HFFc6 (cell line): ENCODE measurements at regions not wholly inside any gene's neighbourhood (a gene's known extent, or its start where the extent isn't known, plus 50 kb on each side); places are given as distances from the start of the nearest gene placed in this dataset.

ENCODE experiments used
- DNase-seq: peaks from one replicate; pipeline ENCODE4 v3.0.0-alpha.2; 2018
- H3K27ac Mint-ChIP-seq: 2 replicates; pipeline ENCODE4 v1.8.0; 2020; ENCODE audit warnings: mild to moderate bottlenecking, mixed read lengths
- H3K27me3 Mint-ChIP-seq: 2 replicates; pipeline ENCODE4 v1.8.0; 2021; ENCODE audit warnings: mild to moderate bottlenecking, moderate library complexity, mixed read lengths; ENCODE audit not compliant: insufficient read depth
- H3K36me3 Mint-ChIP-seq: 2 replicates; pipeline ENCODE4 v1.8.0; 2021; ENCODE audit warnings: low read depth, mixed read lengths
- H3K4me1 Mint-ChIP-seq: 2 replicates; pipeline ENCODE4 v1.8.0; 2020; ENCODE audit warnings: low read depth, mixed read lengths
- H3K4me3 Mint-ChIP-seq: 2 replicates; pipeline ENCODE4 v1.8.0; 2020; ENCODE audit warnings: mild to moderate bottlenecking, moderate library complexity, mixed read lengths
- H3K9me3 Mint-ChIP-seq: 2 replicates; pipeline ENCODE4 v1.8.0; 2020; ENCODE audit warnings: mild to moderate bottlenecking, mixed read lengths
- TF ChIP-seq, protein P1 (sequence below): fragments of 200-600 bp; sonication (generic); IDR thresholded peaks from 2 replicates; pipeline ENCODE4 v1.5.0; 2021; ENCODE audit warnings: antibody characterized with exemption, mild to moderate bottlenecking

DNA sequence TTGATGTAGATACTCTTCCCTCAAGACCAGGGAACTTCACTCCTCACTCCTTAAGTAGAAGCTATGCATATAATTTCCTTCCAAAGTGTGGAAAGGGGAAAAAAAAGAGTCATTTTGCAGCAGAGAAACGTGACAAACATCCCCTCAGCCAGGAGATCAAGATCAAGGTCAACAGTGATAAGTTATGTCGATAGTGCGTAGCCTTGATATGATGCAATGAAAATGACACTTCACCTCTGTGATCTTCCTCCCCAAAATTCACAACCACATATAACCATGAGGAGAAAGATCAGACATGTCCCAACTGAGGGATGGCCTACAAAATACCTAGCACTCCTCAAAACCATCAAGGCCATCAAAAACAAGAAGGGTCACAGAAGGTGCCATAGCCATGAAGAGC is 160.4 kb upstream of the MYLIP start:
- Mint-ChIP-seq H3K36me3 (no peaks in the 10 kb centered on the region), H3K4me1 (no peaks in the 10 kb centered on the region), H3K9me3 (peaks cover 44% of the 10 kb centered on the region), H3K4me3 (no peak overlapping the region), H3K27me3 (peaks cover 3% of the 10 kb centered on the region), H3K27ac (no peak overlapping the region)
- TF ChIP-seq, protein P1, sequence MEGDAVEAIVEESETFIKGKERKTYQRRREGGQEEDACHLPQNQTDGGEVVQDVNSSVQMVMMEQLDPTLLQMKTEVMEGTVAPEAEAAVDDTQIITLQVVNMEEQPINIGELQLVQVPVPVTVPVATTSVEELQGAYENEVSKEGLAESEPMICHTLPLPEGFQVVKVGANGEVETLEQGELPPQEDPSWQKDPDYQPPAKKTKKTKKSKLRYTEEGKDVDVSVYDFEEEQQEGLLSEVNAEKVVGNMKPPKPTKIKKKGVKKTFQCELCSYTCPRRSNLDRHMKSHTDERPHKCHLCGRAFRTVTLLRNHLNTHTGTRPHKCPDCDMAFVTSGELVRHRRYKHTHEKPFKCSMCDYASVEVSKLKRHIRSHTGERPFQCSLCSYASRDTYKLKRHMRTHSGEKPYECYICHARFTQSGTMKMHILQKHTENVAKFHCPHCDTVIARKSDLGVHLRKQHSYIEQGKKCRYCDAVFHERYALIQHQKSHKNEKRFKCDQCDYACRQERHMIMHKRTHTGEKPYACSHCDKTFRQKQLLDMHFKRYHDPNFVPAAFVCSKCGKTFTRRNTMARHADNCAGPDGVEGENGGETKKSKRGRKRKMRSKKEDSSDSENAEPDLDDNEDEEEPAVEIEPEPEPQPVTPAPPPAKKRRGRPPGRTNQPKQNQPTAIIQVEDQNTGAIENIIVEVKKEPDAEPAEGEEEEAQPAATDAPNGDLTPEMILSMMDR, result no peak
- no peak for DNase-seq

DNA sequence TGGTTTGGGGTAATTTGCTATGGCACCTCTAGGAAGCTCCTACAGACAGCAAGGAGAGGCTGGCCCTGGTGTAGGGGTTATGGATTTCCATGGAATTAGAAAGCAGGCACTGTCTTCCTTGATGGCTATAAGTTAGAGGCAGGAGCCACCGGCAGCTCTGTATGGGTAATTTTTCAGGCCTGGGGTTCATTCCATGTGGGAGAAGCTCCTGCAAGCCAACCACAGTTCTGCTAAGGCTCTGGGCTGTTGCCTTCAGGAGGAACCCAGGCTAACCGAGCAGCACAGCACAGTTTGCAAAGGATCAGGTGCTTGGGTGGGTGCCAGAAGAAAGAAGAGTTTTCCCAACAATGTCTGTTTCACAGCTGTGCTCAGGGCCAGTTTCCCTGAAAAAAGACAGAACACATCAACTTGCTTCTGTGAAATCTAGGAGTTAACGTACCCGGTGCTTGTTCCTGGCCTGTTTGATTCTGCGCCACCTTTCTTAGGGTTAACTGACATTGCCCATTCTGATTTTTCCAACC is 162.8 kb upstream of the MYLIP start:
- Mint-ChIP-seq H3K27me3 (peaks cover 3% of the 10 kb centered on the region), H3K36me3 (peaks cover under 1% of the 10 kb centered on the region; the same call in 1 of the 2 replicates), H3K27ac (no peak overlapping the region), H3K4me3 (no peak overlapping the region), H3K4me1 (no peaks in the 10 kb centered on the region; the same call in 1 of the 2 replicates), H3K9me3 (peaks cover 59% of the 10 kb centered on the region)
- no peak for DNase-seq
- TF ChIP-seq, protein P1, result no peak

DNA sequence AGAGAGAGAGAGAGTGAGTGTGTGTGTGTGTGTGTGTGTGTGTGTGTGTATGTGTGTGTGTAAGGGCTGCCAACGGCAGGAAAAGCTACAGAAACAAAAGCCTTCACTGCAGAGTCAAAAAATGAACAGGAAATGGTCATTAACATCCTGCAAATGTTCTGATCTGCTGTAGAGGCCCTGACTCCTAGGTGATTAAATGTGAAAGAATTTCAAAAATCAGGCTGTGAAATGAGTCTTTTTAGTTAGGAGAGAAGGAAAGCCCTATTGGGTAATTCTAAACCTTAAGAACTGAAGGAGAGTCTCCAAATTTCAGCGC is 166.5 kb upstream of the MYLIP start:
- Mint-ChIP-seq H3K9me3 (peaks cover 40% of the 10 kb centered on the region), H3K27me3 (peaks cover 1% of the 10 kb centered on the region), H3K27ac (no peak overlapping the region), H3K36me3 (peaks cover 5% of the 10 kb centered on the region; the same call in 1 of the 2 replicates), H3K4me1 (no peaks in the 10 kb centered on the region; the same call in 1 of the 2 replicates), H3K4me3 (no peak overlapping the region)
- peak; percentile 59 for DNase-seq
- TF ChIP-seq, protein P1, result no peak

DNA sequence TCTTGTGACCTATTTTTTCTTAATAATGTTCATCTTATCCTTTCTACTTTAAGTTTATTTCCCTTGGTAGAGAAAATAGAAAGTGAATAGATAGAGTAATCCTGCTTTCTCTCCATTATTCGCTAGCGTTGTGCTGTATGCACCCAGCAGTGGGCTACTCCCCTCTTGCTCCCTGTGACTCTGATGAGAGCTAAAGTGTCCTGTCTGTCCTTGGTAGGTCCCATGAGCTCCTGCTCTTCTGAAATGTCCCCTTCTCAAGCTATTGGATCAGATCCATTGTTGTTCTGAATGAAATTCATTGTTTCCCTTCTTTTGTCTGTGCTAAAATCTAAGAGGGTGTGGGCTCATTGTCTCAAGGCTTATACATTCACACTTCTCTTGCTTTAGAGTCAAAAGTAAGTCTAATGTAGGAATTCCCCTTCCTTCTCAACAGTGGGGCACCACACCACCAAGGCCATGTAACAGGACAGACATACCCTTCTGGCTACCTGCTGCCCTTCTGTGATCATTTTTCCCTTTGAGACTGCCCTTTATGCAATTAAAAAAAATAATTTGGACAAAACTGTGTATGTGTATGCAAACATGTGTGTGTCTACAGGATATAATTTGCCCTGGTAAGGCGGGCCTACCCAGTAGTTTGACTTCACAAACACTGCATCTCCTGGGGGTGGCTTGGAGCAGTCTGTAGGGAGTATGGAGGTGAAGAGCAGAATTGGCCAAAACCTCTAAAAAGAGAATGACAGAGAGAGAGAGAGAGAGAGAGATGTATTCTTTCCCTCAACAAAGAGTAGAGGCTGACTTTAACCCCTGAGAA is 167.0 kb upstream of the MYLIP start:
- Mint-ChIP-seq H3K36me3 (peaks cover 5% of the 10 kb centered on the region; the same call in 1 of the 2 replicates), H3K27ac (no peak overlapping the region), H3K4me3 (no peak overlapping the region), H3K27me3 (peaks cover 1% of the 10 kb centered on the region), H3K9me3 (peaks cover 40% of the 10 kb centered on the region), H3K4me1 (no peaks in the 10 kb centered on the region; the same call in 1 of the 2 replicates)
- DNase-seq, result no peak
- TF ChIP-seq, protein P1, result no peak

DNA sequence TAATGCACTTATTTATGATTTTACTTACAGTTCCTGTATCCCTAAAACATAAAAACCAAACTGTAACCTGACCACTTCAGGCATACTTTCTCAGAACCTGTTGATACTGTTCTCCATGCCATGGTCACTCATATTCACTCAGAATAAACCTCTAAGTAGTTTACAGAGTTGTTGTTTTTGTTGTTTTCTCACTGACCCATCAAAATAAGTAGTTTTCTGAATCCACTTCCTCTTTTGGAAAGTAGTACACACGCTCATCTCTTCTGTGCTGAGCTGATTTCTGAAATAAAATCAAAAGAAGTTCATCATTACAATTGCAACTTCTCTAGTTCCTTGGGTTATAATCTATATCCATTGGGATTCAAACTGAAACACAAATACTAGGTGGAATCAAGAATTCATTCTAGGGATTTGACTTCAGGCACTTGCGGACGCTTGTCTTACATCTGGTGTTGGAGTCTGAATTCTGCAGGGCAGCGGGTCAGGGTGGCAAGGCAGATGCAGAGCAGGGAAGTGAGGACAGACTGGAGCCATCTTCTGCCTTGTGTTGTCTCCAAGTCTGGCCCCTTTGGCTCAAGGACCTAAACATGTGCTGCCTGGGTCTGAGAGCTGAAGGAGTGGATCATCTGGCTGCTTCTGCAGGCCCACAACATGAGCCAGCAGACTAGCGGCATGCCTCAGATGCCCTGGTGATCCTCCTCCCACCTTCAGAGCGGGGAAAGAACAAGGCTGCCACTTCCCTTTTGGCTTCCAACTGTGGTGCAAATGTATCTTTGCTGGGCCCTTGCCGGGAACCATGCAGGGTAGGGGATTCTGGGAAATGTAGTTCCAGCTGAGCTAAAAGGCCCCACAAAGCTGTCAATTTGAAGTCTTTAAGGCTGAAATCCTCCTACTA is 167.9 kb upstream of the MYLIP start:
- DNase-seq, result no peak
- peaks cover 5% of the 10 kb centered on the region; the same call in 1 of the 2 replicates for H3K36me3 Mint-ChIP-seq
- H3K27ac Mint-ChIP-seq, result no peak overlapping the region
- TF ChIP-seq, protein P1, result no peak
- no peak overlapping the region for H3K4me3 Mint-ChIP-seq
- H3K4me1 Mint-ChIP-seq, result no peaks in the 10 kb centered on the region; the same call in 1 of the 2 replicates
- H3K9me3 Mint-ChIP-seq, result peaks cover 45% of the 10 kb centered on the region
- H3K27me3 Mint-ChIP-seq, result peaks cover 1% of the 10 kb centered on the region
